PC-9 (cell line): ENCODE measurements at regions not wholly inside any gene's neighbourhood (a gene's known extent, or its start where the extent isn't known, plus 50 kb on each side); places are given as distances from the start of the nearest gene placed in this dataset.

Source experiments
- EZH2 ChIP-seq: fragments of 200-600 bp; sonication (generic); IDR thresholded peaks from 2 replicates; pipeline ENCODE4 v1.8.0; 2017; ENCODE audit warnings: antibody characterized with exemption, low read depth
- TF ChIP-seq, protein P1 (sequence below): fragments of 200-600 bp; sonication (generic); conservative IDR thresholded peaks from 2 replicates; pipeline ENCODE4 v1.6.1; 2017; ENCODE audit warnings: mixed run types, antibody characterized with exemption, mild to moderate bottlenecking, moderate library complexity

DNA sequence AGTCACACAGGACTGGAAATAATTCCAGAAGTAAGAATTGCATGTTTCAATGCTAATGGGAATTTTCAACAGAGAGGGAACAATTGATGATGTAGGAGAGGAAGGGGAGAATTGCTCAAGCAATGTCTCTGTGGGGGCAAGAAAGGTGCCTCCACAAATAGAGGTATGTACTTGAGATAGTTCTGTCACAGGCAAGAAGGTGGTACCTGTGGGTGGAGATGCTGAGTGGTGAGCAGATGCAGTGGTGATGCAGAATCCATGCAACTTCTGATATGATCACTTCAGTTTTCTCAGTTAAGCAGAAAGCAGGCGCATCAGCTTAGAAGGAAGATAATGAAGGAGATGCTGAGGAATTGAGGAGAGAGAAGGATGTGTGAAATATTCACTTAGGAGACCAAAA is 55.1 kb upstream of the SEC24B start:
- no peak for TF ChIP-seq EZH2
- TF ChIP-seq, protein P1, sequence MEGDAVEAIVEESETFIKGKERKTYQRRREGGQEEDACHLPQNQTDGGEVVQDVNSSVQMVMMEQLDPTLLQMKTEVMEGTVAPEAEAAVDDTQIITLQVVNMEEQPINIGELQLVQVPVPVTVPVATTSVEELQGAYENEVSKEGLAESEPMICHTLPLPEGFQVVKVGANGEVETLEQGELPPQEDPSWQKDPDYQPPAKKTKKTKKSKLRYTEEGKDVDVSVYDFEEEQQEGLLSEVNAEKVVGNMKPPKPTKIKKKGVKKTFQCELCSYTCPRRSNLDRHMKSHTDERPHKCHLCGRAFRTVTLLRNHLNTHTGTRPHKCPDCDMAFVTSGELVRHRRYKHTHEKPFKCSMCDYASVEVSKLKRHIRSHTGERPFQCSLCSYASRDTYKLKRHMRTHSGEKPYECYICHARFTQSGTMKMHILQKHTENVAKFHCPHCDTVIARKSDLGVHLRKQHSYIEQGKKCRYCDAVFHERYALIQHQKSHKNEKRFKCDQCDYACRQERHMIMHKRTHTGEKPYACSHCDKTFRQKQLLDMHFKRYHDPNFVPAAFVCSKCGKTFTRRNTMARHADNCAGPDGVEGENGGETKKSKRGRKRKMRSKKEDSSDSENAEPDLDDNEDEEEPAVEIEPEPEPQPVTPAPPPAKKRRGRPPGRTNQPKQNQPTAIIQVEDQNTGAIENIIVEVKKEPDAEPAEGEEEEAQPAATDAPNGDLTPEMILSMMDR = no peak
